22Rv1 (cell line): ENCODE measurements at regions not wholly inside any gene's neighbourhood (a gene's known extent, or its start where the extent isn't known, plus 50 kb on each side); places are given as distances from the start of the nearest gene placed in this dataset.

Experiments
- ZFX ChIP-seq: fragments of 450-650 bp; IDR thresholded peaks from 2 replicates; pipeline ENCODE4 v1.6.1; 2017; ENCODE audit warnings: antibody characterized with exemption, borderline replicate concordance
- TF ChIP-seq, protein P1 (sequence below): fragments of 450-650 bp; IDR thresholded peaks from 2 replicates; pipeline ENCODE4 v1.5.1; 2017; ENCODE audit warnings: mild to moderate bottlenecking

DNA sequence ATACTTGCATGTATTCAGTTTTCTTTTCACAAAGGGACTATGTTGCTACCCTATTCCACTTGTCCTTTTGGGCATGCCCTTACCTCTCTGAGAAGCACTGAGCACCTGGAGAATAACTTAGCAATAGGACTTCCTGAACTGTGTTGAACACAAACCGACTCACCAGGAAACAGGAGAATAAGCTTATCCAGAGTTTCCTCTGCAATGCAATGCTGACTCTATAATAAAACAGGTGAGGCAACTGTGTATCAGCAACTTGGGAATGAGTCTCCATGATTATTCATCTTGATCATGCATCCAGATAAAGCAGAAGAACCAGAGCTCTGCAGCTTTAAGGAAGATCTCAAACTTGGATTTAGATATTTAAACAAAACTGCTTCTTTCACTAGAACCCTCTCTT is 806.5 kb downstream of the IGSF11 start:
- TF ChIP-seq, protein P1, sequence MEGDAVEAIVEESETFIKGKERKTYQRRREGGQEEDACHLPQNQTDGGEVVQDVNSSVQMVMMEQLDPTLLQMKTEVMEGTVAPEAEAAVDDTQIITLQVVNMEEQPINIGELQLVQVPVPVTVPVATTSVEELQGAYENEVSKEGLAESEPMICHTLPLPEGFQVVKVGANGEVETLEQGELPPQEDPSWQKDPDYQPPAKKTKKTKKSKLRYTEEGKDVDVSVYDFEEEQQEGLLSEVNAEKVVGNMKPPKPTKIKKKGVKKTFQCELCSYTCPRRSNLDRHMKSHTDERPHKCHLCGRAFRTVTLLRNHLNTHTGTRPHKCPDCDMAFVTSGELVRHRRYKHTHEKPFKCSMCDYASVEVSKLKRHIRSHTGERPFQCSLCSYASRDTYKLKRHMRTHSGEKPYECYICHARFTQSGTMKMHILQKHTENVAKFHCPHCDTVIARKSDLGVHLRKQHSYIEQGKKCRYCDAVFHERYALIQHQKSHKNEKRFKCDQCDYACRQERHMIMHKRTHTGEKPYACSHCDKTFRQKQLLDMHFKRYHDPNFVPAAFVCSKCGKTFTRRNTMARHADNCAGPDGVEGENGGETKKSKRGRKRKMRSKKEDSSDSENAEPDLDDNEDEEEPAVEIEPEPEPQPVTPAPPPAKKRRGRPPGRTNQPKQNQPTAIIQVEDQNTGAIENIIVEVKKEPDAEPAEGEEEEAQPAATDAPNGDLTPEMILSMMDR, result no peak
- TF ChIP-seq ZFX, result no peak
